ENCODE measurements at regions not wholly inside any gene's neighbourhood (a gene's known extent, or its start where the extent isn't known, plus 50 kb on each side); places are given as distances from the start of the nearest gene placed in this dataset.
"Not testable (repeated sequence)": the region's sequence is repeated elsewhere in the genome, so short reads cannot be mapped to it uniquely, and the experiment has no call there.

GRCh38 chr5:92635001-92635461 is 946.0 kb downstream of the NR2F1-AS1 start:
- H3K4me3 ChIP-seq (ENCODE audit: control insufficient read depth, low read depth, low read length): no peak overlapping the region
- TF ChIP-seq, protein P1, sequence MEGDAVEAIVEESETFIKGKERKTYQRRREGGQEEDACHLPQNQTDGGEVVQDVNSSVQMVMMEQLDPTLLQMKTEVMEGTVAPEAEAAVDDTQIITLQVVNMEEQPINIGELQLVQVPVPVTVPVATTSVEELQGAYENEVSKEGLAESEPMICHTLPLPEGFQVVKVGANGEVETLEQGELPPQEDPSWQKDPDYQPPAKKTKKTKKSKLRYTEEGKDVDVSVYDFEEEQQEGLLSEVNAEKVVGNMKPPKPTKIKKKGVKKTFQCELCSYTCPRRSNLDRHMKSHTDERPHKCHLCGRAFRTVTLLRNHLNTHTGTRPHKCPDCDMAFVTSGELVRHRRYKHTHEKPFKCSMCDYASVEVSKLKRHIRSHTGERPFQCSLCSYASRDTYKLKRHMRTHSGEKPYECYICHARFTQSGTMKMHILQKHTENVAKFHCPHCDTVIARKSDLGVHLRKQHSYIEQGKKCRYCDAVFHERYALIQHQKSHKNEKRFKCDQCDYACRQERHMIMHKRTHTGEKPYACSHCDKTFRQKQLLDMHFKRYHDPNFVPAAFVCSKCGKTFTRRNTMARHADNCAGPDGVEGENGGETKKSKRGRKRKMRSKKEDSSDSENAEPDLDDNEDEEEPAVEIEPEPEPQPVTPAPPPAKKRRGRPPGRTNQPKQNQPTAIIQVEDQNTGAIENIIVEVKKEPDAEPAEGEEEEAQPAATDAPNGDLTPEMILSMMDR (IDR thresholded peaks at IDR 0.05; ENCODE audit: control insufficient read depth, insufficient read depth, low read depth, low read length, missing control alignments): no peak
- DNase-seq (ENCODE audit: low read depth): no peak

- TF ChIP-seq, protein P1 (IDR thresholded peaks at IDR 0.05; ENCODE audit: control insufficient read depth, insufficient read depth, low read depth, low read length, missing control alignments): no peak
- no peak for DNase-seq (ENCODE audit: low read depth)
These were observed 947.0 kb downstream of the NR2F1-AS1 start for GRCh38 chr5:92633875-92634487.

GRCh38 chr5:92633176-92633575 is 947.8 kb downstream of the NR2F1-AS1 start:
- H3K4me3 ChIP-seq (ENCODE audit: control insufficient read depth, low read depth, low read length): no peak overlapping the region
- TF ChIP-seq, protein P1 (IDR thresholded peaks at IDR 0.05; ENCODE audit: control insufficient read depth, insufficient read depth, low read depth, low read length, missing control alignments): no peak
- no peak for DNase-seq (ENCODE audit: low read depth)

More at GRCh38 chr5:92633875-92634487, 947.0 kb downstream of the NR2F1-AS1 start:
- no peak overlapping the region for H3K4me3 ChIP-seq (ENCODE audit: control insufficient read depth, low read depth, low read length)

GRCh38 chr5:92631237-92631701 is 949.8 kb downstream of the NR2F1-AS1 start:
- DNase-seq (ENCODE audit: low read depth); H3K4me3 ChIP-seq (ENCODE audit: control insufficient read depth, low read depth, low read length): not testable (repeated sequence)

- DNase-seq (ENCODE audit: low read depth): no peak
- TF ChIP-seq, protein P1 (IDR thresholded peaks at IDR 0.05; ENCODE audit: control insufficient read depth, insufficient read depth, low read depth, low read length, missing control alignments): no peak
- no peak overlapping the region for H3K4me3 ChIP-seq (ENCODE audit: control insufficient read depth, low read depth, low read length)
These were observed 951.4 kb downstream of the NR2F1-AS1 start for GRCh38 chr5:92629574-92629973.

GRCh38 chr5:92629000-92629399 is 952.0 kb downstream of the NR2F1-AS1 start:
- TF ChIP-seq, protein P1 (IDR thresholded peaks at IDR 0.05; ENCODE audit: control insufficient read depth, insufficient read depth, low read depth, low read length, missing control alignments): no peak
- no peak for DNase-seq (ENCODE audit: low read depth)
- H3K4me3 ChIP-seq (ENCODE audit: control insufficient read depth, low read depth, low read length): no peak overlapping the region

- TF ChIP-seq, protein P1 (IDR thresholded peaks at IDR 0.05; ENCODE audit: control insufficient read depth, insufficient read depth, low read depth, low read length, missing control alignments): no peak
- no peak for DNase-seq (ENCODE audit: low read depth)
- H3K4me3 ChIP-seq (ENCODE audit: control insufficient read depth, low read depth, low read length): no peak overlapping the region
These were observed 953.8 kb downstream of the NR2F1-AS1 start for GRCh38 chr5:92627186-92627585.

Measured in AG09309 (cell line).